Prostate gland (tissue), 2 donors: ENCODE measurements at regions not wholly inside any gene's neighbourhood (a gene's known extent, or its start where the extent isn't known, plus 50 kb on each side); places are given as distances from the start of the nearest gene placed in this dataset.

ENCODE experiments used
- CTCF ChIP-seq, 4 experiments: fragments of 200-600 bp in 2 of 4; fragments of 450-650 bp in 2 of 4; sonication (generic) in 2 of 4; IDR thresholded peaks; 1 replicate in 3 of 4; 2 replicates in 1 of 4; pipeline ENCODE4 v1.5.1; 2016 to 2019; ENCODE audit warnings: antibody characterized with exemption in 4 of 4, mild to moderate bottlenecking in 2 of 4, moderate library complexity in 2 of 4
- POLR2A ChIP-seq: fragments of 450-650 bp; IDR thresholded peaks from one replicate; pipeline ENCODE4 v1.6.1; 2016; ENCODE audit warnings: antibody characterized with exemption, mild to moderate bottlenecking

- TF ChIP-seq CTCF (IDR thresholded peaks at IDR 0.05) (no peak), POLR2A (no peak)
Observed at GRCh38 chr7:91366091-91366490, 101.9 kb downstream of the FZD1 start.
